Keratinocyte (primary cell): ENCODE measurements at regions not wholly inside any gene's neighbourhood (a gene's known extent, or its start where the extent isn't known, plus 50 kb on each side); places are given as distances from the start of the nearest gene placed in this dataset.

ENCODE experiments used
- DNase-seq: peaks from one replicate; pipeline ENCODE4 v3.0.0-alpha.2; 2011; ENCODE audit warnings: low read depth, missing footprints, low spot score
- FAIRE-seq: peaks from 2 replicates; lab custom pipeline; 2011; peaks lifted over from hg19 to GRCh38; lab: Jason Lieb, UNC
- H2AFZ ChIP-seq: 2 replicates; pipeline ENCODE4 v1.6.0; 2012; ENCODE audit warnings: low read length, control low read depth, inconsistent platforms; ENCODE audit not compliant: control insufficient read depth
- H3K27ac ChIP-seq: 2 replicates; pipeline ENCODE4 v1.5.1; 2011; ENCODE audit warnings: low read length; ENCODE audit not compliant: control insufficient read depth, insufficient read depth
- H3K27me3 ChIP-seq: 3 replicates; pipeline ENCODE4 v1.6.0; 2011; ENCODE audit warnings: low read length; ENCODE audit not compliant: control insufficient read depth, insufficient read depth; ENCODE audit errors: extremely low read depth
- H3K36me3 ChIP-seq, 2 experiments: 2 replicates in 1 of 2; 3 replicates in 1 of 2; pipeline ENCODE4 v1.5.1; 2011; ENCODE audit warnings: low read length in 2 of 2, mild to moderate bottlenecking in 1 of 2; ENCODE audit not compliant: control insufficient read depth in 2 of 2, insufficient read depth in 2 of 2; ENCODE audit errors: extremely low read depth in 1 of 2
- H3K4me1 ChIP-seq: 3 replicates; pipeline ENCODE4 v1.5.1; 2011; ENCODE audit warnings: low read length; ENCODE audit not compliant: control insufficient read depth, insufficient read depth; ENCODE audit errors: extremely low read depth
- H3K4me2 ChIP-seq: 3 replicates; pipeline ENCODE4 v1.6.0; 2011; ENCODE audit warnings: low read depth, low read length; ENCODE audit not compliant: control insufficient read depth, insufficient read depth; ENCODE audit errors: extremely low read depth
- H3K4me3 ChIP-seq, 3 experiments: fragments of 200-600 bp in 1 of 3; sonication (generic) in 1 of 3; 2 replicates in 2 of 3; 3 replicates in 1 of 3; pipeline ENCODE4 v1.5.1; 2011 to 2016; ENCODE audit warnings: low read length in 3 of 3, mild to moderate bottlenecking in 3 of 3, control low read depth in 2 of 3, inconsistent platforms in 1 of 3, low read depth in 1 of 3, mixed read lengths in 1 of 3, mixed run types in 1 of 3, moderate library complexity in 1 of 3; ENCODE audit not compliant: control insufficient read depth in 2 of 3, insufficient read depth in 2 of 3; ENCODE audit errors: extremely low read depth in 1 of 3
- H3K79me2 ChIP-seq: 2 replicates; pipeline ENCODE4 v1.6.0; 2012; ENCODE audit warnings: low read length; ENCODE audit not compliant: control insufficient read depth, insufficient read depth
- H3K9ac ChIP-seq: 3 replicates; pipeline ENCODE4 v1.6.0; 2011; ENCODE audit warnings: low read length; ENCODE audit not compliant: control insufficient read depth, insufficient read depth; ENCODE audit errors: extremely low read depth
- H3K9me1 ChIP-seq: 3 replicates; pipeline ENCODE4 v1.6.0; 2011; ENCODE audit warnings: low read length; ENCODE audit not compliant: control insufficient read depth, insufficient read depth; ENCODE audit errors: extremely low read depth
- H3K9me3 ChIP-seq: 2 replicates; pipeline ENCODE4 v1.5.1; 2012; ENCODE audit warnings: low read depth, low read length; ENCODE audit not compliant: control insufficient read depth
- H4K20me1 ChIP-seq: 3 replicates; pipeline ENCODE4 v1.6.0; 2011; ENCODE audit warnings: low read length; ENCODE audit not compliant: control insufficient read depth, insufficient read depth; ENCODE audit errors: extremely low read depth
- CTCF ChIP-seq, 3 experiments: IDR thresholded peaks in 1 of 3; conservative IDR thresholded peaks in 1 of 3; optimal IDR thresholded peaks in 1 of 3; 2 replicates in 2 of 3; 3 replicates in 1 of 3; pipeline versions ENCODE3 to v1.5.1; 2011; ENCODE audit warnings: low read length in 3 of 3, mild to moderate bottlenecking in 3 of 3, moderate library complexity in 2 of 3, control low read depth in 1 of 3, inconsistent platforms in 1 of 3; ENCODE audit not compliant: insufficient read depth in 2 of 3; ENCODE audit errors: extremely low read depth in 1 of 3
- EZH2 ChIP-seq: IDR thresholded peaks from one replicate; pipeline ENCODE4 v1.6.1; 2012; ENCODE audit warnings: inconsistent platforms, mild to moderate bottlenecking, low read length, moderate library complexity
- dilution Hi-C: fragments of 300-500 bp; cut with MboI; formaldehyde crosslinking; loops from one replicate; pipeline ENCODE4 v1.7.0; 2020; ENCODE audit warnings: low sequenced_read_pairs; ENCODE audit not compliant: extremely low pct_ligation_motif_present

GRCh38 chr12:126554625-126555024 lies 1489.4 kb downstream of the AACS start:
- Histone ChIP-seq H3K4me2 (no peak overlapping the region), H3K9ac (no peak overlapping the region), H3K79me2 (no peaks in the 10 kb centered on the region), H3K9me3 (no peaks in the 10 kb centered on the region), H3K36me3 (no peaks in the 10 kb centered on the region), H4K20me1 (no peaks in the 10 kb centered on the region), H3K27ac (no peak overlapping the region), H3K27me3 (no peaks in the 10 kb centered on the region), H3K4me1 (no peaks in the 10 kb centered on the region), H3K9me1 (no peaks in the 10 kb centered on the region), H2AFZ (no peak overlapping the region), H3K4me3 (no peak overlapping the region)
- TF ChIP-seq CTCF (optimal IDR thresholded peaks at IDR 0.05 in 1 of 3, IDR thresholded peaks at IDR 0.05 in 1 of 3, conservative IDR thresholded peaks at IDR 0.05 in 1 of 3; ENCODE audit: extremely low read depth in 1 of 3, insufficient read depth in 2 of 3, low read length in 3 of 3) (no peak), EZH2 (no peak)
- FAIRE-seq (no peak), DNase-seq (no peak)
- dilution Hi-C loops = no loop called here

- FAIRE-seq = no peak
- no peak for TF ChIP-seq EZH2
- TF ChIP-seq CTCF (optimal IDR thresholded peaks at IDR 0.05 in 1 of 3, IDR thresholded peaks at IDR 0.05 in 1 of 3, conservative IDR thresholded peaks at IDR 0.05 in 1 of 3; ENCODE audit: extremely low read depth in 1 of 3, insufficient read depth in 2 of 3, low read length in 3 of 3) = no peak
Measured at GRCh38 chr12:126557659-126558058, 1492.4 kb downstream of the AACS start.

More at GRCh38 chr12:126557659-126558058, 1492.4 kb downstream of the AACS start:
- Histone ChIP-seq H3K27ac (no peak overlapping the region), H3K9me1 (no peaks in the 10 kb centered on the region), H3K27me3 (no peaks in the 10 kb centered on the region), H3K9me3 (no peaks in the 10 kb centered on the region), H3K4me2 (no peak overlapping the region), H3K9ac (no peak overlapping the region), H3K79me2 (no peaks in the 10 kb centered on the region), H2AFZ (no peak overlapping the region), H4K20me1 (no peaks in the 10 kb centered on the region), H3K4me1 (no peaks in the 10 kb centered on the region), H3K36me3 (no peaks in the 10 kb centered on the region), H3K4me3 (no peak overlapping the region)
- dilution Hi-C loops = no loop called here
- DNase-seq = no peak
